ENCODE measurements at regions not wholly inside any gene's neighbourhood (a gene's known extent, or its start where the extent isn't known, plus 50 kb on each side); places are given as distances from the start of the nearest gene placed in this dataset.

DNA sequence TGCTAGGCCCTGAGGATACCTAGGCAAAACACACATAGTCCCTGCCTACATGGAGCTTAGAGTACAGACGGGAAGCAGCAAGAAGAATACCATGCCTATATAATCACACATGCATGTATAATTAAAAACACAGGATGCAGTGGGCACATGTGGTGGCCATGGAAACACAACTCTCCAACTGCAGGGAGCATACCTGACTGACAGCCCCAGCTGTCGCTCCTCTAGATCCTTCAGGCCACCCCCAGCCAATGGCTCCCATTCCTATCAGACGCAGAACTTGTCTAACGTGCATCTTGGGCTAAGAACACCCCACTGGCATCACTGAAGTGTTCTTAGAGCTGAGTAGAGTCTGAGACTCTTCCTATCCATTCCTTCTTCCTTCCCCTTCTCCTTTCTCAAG is 125.5 kb upstream of the FRMD4B start:
- no peaks in the 10 kb centered on the region for H3K27me3 Mint-ChIP-seq
- H3K9me3 Mint-ChIP-seq = peaks cover 4% of the 10 kb centered on the region
- no peaks in the 10 kb centered on the region for H3K4me1 Mint-ChIP-seq
- no peak for ATAC-seq (ENCODE audit: low read depth)
- DNase-seq (ENCODE audit: low spot score in 2 of 2) = no peak
- no peak overlapping the region for H3K4me3 Mint-ChIP-seq
- H3K27ac Mint-ChIP-seq = no peak overlapping the region
- no peaks in the 10 kb centered on the region for H3K36me3 Mint-ChIP-seq

DNA sequence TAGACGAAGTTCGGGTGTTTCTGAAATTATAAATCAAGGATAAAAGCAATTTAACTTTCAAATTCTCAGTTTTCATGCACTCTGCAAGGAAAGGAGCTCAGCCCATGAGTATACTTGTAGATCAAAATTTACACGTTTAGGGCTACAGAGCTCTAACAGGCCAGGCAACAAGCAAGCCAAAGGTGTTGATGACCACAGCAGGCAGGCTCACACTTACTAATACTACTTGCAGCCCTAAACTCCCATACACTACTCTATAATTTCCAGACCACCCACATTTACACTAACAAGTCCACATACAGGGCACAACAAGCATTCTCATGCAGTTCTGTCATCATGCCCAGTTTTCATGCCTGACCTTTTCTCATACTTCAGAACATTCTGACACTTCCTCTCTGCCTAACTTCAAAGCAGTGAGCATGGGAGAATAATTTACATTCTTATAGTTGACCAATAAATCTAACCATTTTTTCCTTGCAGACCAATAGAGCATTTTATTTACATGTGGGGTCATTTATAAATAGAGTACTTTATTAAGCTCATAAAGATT is 124.7 kb upstream of the FRMD4B start:
- H3K36me3 Mint-ChIP-seq = no peaks in the 10 kb centered on the region
- no peaks in the 10 kb centered on the region for H3K27me3 Mint-ChIP-seq
- H3K4me3 Mint-ChIP-seq = no peak overlapping the region
- DNase-seq (ENCODE audit: low spot score in 2 of 2) (no peak), ATAC-seq (ENCODE audit: low read depth) (no peak)
- no peaks in the 10 kb centered on the region for H3K4me1 Mint-ChIP-seq
- H3K9me3 Mint-ChIP-seq = peaks cover 4% of the 10 kb centered on the region
- no peak overlapping the region for H3K27ac Mint-ChIP-seq

DNA sequence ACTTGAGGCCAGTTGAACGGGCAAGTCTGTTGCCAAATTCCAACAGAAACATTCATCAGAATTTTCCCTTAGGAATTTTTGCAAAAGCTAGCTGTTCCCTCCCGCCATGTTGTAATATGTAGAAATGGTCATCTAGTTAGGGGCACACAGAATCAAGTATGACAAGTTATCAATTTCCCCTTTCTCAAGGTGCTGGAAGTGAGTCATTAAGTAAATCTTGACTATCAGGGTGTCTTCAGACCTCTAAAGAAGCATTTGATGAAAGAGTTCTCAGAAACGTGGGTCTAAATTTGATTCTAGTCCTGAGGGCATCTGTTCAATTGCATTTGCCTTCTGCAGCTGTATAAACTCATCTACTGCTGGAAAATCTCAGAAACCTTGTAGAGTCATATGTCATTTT is 123.4 kb upstream of the FRMD4B start:
- Mint-ChIP-seq H3K9me3 (peaks cover 4% of the 10 kb centered on the region), H3K4me1 (no peaks in the 10 kb centered on the region), H3K27ac (no peak overlapping the region), H3K36me3 (no peaks in the 10 kb centered on the region), H3K4me3 (no peak overlapping the region), H3K27me3 (no peaks in the 10 kb centered on the region)
- DNase-seq (ENCODE audit: low spot score in 2 of 2) (no peak), ATAC-seq (ENCODE audit: low read depth) (no peak)

DNA sequence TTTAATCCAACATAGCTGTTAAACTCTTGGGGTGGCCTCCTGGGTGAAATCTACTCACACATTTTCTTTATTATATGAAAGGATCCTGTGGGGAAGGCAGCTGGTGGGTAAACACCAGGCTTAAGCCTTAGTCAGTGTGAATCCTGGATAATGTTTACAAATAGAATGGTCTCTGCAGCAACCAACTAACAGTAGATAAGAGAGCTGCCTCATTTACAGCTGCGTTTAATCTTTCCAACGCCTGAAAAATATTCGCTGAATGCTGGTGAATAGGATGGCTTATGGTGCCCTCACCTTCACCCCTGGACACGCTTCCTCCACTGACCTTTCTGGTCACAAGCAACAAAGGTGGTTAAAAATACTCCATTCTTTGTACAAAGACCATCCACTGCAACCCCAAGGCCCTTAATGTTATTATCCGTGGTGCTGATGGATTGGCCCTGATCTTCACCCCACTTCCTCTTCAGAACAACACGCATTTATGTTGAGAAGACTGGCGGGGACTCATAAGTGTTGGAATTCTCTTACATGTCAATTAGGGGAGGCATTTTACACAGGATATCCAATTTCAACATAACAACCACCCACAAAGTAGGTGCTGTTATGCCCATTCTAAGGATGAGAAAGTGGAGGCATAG is 120.0 kb upstream of the FRMD4B start:
- ATAC-seq (ENCODE audit: low read depth) (no peak), DNase-seq (ENCODE audit: low spot score in 2 of 2) (no peak)
- Mint-ChIP-seq H3K36me3 (no peaks in the 10 kb centered on the region), H3K9me3 (no peaks in the 10 kb centered on the region), H3K4me3 (no peak overlapping the region), H3K27ac (no peak overlapping the region), H3K4me1 (no peaks in the 10 kb centered on the region), H3K27me3 (no peaks in the 10 kb centered on the region)

DNA sequence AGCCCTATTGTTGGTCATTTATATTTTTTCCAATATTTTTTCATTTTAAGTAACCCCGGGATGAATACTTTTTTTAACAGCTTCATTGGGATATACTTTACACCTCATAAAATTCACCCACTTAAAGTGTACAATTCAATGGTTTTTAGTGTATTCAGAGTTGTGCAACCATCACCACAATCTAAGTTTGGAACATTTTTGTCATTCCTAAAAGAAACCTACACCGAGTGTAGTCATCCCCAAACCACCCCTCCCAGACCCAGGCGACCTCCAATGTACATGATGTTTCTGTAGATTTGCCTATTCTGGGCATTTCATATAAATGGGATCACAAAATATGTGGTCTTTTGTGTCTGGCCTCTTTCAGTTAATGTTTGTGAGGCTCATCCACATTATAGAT is 118.3 kb upstream of the FRMD4B start:
- Mint-ChIP-seq H3K27me3 (peaks cover 2% of the 10 kb centered on the region), H3K4me3 (no peak overlapping the region), H3K36me3 (no peaks in the 10 kb centered on the region), H3K9me3 (no peaks in the 10 kb centered on the region), H3K4me1 (no peaks in the 10 kb centered on the region), H3K27ac (no peak overlapping the region)
- no peak for ATAC-seq (ENCODE audit: low read depth)
- no peak for DNase-seq (ENCODE audit: low spot score in 2 of 2)

DNA sequence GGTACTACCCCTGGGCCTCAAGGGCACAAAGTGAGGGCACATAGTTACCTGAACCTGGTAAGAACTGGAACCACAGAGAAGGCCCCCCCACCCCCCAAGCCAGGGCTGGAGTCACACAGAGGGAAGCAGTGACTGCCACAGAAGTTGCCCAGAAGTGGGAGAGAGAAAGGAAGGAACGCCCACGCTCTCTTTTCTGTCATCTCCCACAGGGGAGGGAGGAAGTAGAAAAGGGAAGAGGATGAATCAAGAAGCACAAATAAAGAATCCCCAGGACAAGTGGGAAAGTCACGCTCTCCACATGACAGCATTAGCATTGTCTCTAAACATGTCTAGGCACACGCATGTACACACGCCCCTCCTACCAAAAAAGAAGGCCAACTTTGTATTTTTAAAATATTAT is 114.7 kb upstream of the FRMD4B start:
- Mint-ChIP-seq H3K4me3 (no peak overlapping the region), H3K4me1 (no peaks in the 10 kb centered on the region), H3K27ac (no peak overlapping the region), H3K9me3 (peaks cover 4% of the 10 kb centered on the region), H3K36me3 (no peaks in the 10 kb centered on the region), H3K27me3 (peaks cover 6% of the 10 kb centered on the region)
- no peak for ATAC-seq (ENCODE audit: low read depth)
- no peak for DNase-seq (ENCODE audit: low spot score in 2 of 2)

DNA sequence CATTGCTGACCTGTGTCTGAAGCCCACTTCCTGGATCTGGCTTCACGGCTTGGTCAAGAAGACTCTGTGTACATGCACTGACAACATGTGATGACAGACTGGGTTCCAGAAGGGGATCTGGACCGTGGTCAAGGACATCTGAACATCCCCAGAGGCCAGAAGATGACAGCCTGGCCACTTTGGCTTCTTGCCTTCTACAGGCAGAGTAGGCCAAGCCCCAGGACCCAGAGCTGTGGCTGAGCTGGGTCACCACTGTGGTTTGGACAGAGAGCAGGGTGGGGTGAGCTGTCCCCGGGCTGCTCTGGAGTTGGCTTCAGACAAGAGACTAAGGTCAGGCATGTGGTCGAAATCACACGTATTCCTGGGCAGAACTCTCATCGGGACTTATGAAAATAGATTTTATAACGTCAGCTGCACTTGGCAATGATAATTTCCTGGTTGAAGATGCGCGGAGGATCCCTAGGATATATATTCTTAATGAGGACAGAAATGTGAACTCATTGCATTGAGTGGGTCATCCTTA is 114.1 kb upstream of the FRMD4B start:
- Mint-ChIP-seq H3K4me3 (no peak overlapping the region), H3K36me3 (no peaks in the 10 kb centered on the region), H3K4me1 (no peaks in the 10 kb centered on the region), H3K27me3 (peaks cover 6% of the 10 kb centered on the region), H3K27ac (no peak overlapping the region), H3K9me3 (peaks cover 4% of the 10 kb centered on the region)
- ATAC-seq (ENCODE audit: low read depth) = no peak
- DNase-seq (ENCODE audit: low spot score in 2 of 2) = no peak

DNA sequence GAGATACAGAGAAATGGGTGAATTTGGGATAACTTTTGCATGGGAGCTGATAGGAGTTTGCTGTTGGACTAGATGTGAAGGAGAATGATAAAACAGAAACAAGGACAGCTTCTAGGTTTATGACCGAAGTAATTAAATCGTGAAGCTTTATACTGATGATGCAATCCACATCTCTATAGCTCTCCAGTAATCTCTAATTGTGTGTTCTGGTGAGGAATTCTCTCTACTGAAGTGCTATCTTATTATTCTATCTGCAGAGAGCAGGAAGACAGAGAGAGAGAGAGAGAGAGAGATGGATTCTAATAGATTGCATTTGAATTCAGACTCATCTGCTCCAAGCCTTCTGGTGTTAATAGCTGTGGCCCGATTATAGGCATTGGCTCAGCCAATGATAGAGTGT is 113.5 kb upstream of the FRMD4B start:
- no peak overlapping the region for H3K4me3 Mint-ChIP-seq
- DNase-seq (ENCODE audit: low spot score in 2 of 2) (no peak), ATAC-seq (ENCODE audit: low read depth) (no peak)
- no peaks in the 10 kb centered on the region for H3K36me3 Mint-ChIP-seq
- no peak overlapping the region for H3K27ac Mint-ChIP-seq
- H3K27me3 Mint-ChIP-seq = peaks cover 6% of the 10 kb centered on the region
- H3K4me1 Mint-ChIP-seq = no peaks in the 10 kb centered on the region
- peaks cover 6% of the 10 kb centered on the region for H3K9me3 Mint-ChIP-seq

DNA sequence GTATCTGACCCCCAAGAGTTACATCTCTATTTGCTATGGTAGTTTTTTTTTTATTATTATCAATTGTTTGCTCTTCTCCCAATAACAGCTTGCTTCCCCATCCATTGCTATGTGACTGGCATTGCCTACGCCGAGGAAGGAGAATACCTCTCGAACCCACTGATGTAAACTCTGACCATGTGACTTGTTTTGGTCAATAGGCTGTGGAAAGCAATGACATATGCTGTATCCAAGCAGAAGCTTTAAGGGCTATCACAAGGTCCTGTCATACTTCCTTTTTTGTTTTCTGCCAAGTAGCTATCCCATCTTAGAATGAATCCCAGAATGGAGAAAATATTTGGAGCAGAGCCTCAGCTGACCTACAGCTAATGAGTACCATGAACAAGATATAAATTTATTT is 111.0 kb upstream of the FRMD4B start:
- Mint-ChIP-seq H3K27me3 (peaks cover 6% of the 10 kb centered on the region), H3K4me3 (no peak overlapping the region), H3K27ac (no peak overlapping the region), H3K4me1 (no peaks in the 10 kb centered on the region), H3K36me3 (no peaks in the 10 kb centered on the region), H3K9me3 (peaks cover 6% of the 10 kb centered on the region)
- ATAC-seq (ENCODE audit: low read depth) = no peak
- no peak for DNase-seq (ENCODE audit: low spot score in 2 of 2)

DNA sequence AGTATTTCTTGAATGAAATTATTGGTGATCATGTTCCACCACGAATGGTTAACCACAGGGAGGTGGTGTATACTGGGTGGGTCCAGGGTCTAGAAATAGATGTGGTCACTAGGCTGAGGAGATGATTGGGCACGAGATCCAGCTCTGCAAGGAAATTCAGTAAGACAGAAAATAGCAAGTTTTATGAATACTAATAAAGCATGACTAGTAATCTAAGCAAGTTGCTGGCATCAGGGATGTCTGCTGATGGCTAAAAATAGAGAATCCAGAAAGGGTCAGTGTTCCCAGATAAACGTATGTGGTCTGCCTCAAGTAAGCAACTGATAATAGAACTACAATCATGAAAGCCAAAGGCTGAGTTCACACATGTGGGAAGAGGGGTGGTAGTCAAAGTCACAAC is 108.3 kb upstream of the FRMD4B start:
- Mint-ChIP-seq H3K9me3 (peaks cover 6% of the 10 kb centered on the region), H3K36me3 (no peaks in the 10 kb centered on the region), H3K4me3 (no peak overlapping the region), H3K27me3 (peaks cover 4% of the 10 kb centered on the region), H3K27ac (no peak overlapping the region), H3K4me1 (no peaks in the 10 kb centered on the region)
- ATAC-seq (ENCODE audit: low read depth) (no peak), DNase-seq (ENCODE audit: low spot score in 2 of 2) (no peak)

DNA sequence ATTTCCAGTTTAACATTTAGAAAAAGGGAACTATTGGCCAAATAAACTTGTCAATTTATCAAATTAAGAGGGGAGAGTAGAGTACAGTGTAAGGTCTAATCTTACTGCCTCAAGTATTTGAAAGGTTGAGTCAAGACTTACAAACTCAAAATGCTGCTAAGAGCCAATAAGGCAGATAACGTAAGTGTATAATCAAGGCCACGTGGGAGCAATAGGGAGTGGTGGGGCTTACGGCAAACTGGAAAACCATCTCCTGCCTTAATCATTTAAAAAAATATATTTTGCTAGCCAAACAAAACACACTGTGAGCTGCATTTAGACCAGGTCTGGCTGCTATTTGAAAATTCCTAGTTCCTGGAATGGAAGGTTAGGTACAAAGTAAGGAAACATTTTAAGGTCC is 107.3 kb upstream of the FRMD4B start:
- H3K27me3 Mint-ChIP-seq = peaks cover 3% of the 10 kb centered on the region
- no peak overlapping the region for H3K27ac Mint-ChIP-seq
- H3K36me3 Mint-ChIP-seq = no peaks in the 10 kb centered on the region
- no peaks in the 10 kb centered on the region for H3K4me1 Mint-ChIP-seq
- H3K9me3 Mint-ChIP-seq = peaks cover 4% of the 10 kb centered on the region
- ATAC-seq (ENCODE audit: low read depth) (no peak), DNase-seq (ENCODE audit: low spot score in 2 of 2) (no peak)
- H3K4me3 Mint-ChIP-seq = no peak overlapping the region

DNA sequence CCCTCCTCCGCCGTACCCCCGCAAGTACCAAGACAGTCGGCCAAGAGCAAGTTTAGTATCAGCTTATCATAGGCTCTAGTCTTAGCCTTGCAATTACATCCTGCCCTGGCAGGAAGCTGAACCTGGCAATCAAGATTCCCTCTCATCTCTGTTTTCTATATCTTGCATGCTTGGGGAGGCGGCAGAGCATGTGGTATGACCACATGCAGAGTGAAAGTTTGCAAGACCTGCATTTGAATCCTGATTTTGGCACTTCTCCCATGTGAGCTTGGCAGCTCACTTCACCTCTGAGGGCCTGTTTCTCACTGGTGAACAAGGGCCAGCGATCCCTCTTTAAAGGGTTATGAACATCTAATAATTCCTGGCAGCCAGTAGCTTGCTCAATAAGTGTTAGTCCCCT is 106.1 kb upstream of the FRMD4B start:
- H3K36me3 Mint-ChIP-seq = no peaks in the 10 kb centered on the region
- no peak overlapping the region for H3K4me3 Mint-ChIP-seq
- no peaks in the 10 kb centered on the region for H3K4me1 Mint-ChIP-seq
- peaks cover 2% of the 10 kb centered on the region for H3K27me3 Mint-ChIP-seq
- ATAC-seq (ENCODE audit: low read depth) (no peak), DNase-seq (ENCODE audit: low spot score in 2 of 2) (no peak)
- peaks cover 4% of the 10 kb centered on the region for H3K9me3 Mint-ChIP-seq
- no peak overlapping the region for H3K27ac Mint-ChIP-seq

DNA sequence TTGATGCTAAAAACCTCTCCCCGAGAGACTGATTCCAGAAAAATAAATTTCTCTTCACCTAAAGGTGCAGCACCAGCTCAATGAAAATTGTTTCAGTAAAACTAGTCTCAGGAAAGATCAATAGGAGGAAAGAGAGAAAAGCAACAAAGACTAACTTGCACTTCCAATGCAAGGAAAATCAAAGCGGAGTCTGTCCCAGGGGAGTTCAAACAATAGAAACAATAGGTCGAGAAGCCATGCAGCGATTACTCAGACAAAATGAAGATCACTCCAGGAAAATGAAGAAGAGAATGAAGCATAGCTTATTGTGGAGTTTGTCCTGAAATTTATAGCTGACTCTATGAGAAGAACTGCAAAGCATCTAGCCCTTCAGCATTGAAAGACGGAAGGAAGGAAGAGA is 105.1 kb upstream of the FRMD4B start:
- no peak overlapping the region for H3K27ac Mint-ChIP-seq
- no peak for ATAC-seq (ENCODE audit: low read depth)
- H3K36me3 Mint-ChIP-seq = no peaks in the 10 kb centered on the region
- peaks cover 2% of the 10 kb centered on the region for H3K9me3 Mint-ChIP-seq
- H3K4me3 Mint-ChIP-seq = no peak overlapping the region
- H3K4me1 Mint-ChIP-seq = no peaks in the 10 kb centered on the region
- no peaks in the 10 kb centered on the region for H3K27me3 Mint-ChIP-seq
- DNase-seq (ENCODE audit: low spot score in 2 of 2) = no peak

DNA sequence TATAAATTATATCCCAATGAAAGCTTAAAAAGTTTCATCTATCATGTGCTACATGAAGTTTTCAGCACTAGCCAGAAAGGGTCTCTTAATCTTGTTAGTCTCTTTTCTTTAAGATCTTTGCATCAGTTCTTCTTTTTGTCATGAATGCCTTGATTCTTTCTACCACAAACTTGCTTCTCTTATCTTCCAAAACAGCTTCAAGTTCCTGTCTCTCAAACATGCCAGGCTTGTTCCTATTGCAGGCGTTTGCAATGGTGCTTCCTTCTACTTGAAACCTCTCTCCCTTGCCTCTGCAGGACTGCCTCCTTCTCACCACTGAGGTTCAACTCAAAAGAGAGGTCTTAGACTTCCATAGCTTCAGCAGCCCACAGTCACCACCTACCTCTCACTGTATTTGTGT is 104.3 kb upstream of the FRMD4B start:
- no peaks in the 10 kb centered on the region for H3K27me3 Mint-ChIP-seq
- DNase-seq (ENCODE audit: low spot score in 2 of 2) (no peak), ATAC-seq (ENCODE audit: low read depth) (no peak)

DNA sequence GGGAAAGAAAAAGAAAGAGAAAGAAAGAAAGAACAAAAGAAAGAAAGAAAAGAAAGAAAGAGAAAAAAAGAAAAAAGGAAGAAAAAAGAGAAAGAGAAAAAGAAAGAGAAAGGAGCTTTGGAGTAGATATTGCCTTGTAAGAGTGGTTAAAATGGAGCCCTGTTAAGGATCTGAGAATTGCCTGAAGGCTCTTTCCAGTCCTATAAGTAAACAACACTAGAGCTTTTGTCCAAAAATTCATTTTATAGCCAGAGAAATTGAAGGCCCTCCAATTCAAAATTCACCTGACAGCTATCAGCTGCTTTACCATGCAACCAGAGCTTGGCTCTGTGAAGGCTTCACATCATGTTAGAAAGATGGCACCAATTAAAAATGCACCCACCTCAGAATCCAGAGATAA is 102.1 kb upstream of the FRMD4B start:
- no peaks in the 10 kb centered on the region for H3K4me1 Mint-ChIP-seq
- DNase-seq (ENCODE audit: low spot score in 2 of 2) (no peak), ATAC-seq (ENCODE audit: low read depth) (no peak)
- peaks cover 1% of the 10 kb centered on the region for H3K27me3 Mint-ChIP-seq
- H3K4me3 Mint-ChIP-seq = no peak overlapping the region
- H3K9me3 Mint-ChIP-seq = no peaks in the 10 kb centered on the region
- no peak overlapping the region for H3K27ac Mint-ChIP-seq
- no peaks in the 10 kb centered on the region for H3K36me3 Mint-ChIP-seq

More for the DNA sequence above, 104.3 kb upstream of the FRMD4B start:
- Mint-ChIP-seq H3K4me3 (no peak overlapping the region), H3K36me3 (no peaks in the 10 kb centered on the region), H3K9me3 (peaks cover 2% of the 10 kb centered on the region), H3K4me1 (no peaks in the 10 kb centered on the region), H3K27ac (no peak overlapping the region)
